ENCODE measurements at regions not wholly inside any gene's neighbourhood (a gene's known extent, or its start where the extent isn't known, plus 50 kb on each side); places are given as distances from the start of the nearest gene placed in this dataset.

- no peak overlapping the region for H3K4me3 Mint-ChIP-seq
- H3K4me1 Mint-ChIP-seq (ENCODE audit: low read depth), result no peaks in the 10 kb centered on the region
- no peaks in the 10 kb centered on the region for H3K36me3 Mint-ChIP-seq (ENCODE audit: low read depth)
- no peak overlapping the region for H3K27ac Mint-ChIP-seq
- H3K9me3 Mint-ChIP-seq, result no peaks in the 10 kb centered on the region
- H3K27me3 Mint-ChIP-seq (ENCODE audit: low read depth), result no peaks in the 10 kb centered on the region
These were observed 83.6 kb downstream of the SIK1 start for GRCh38 chr21:43343095-43343991.

GRCh38 chr21:43342301-43342881 is 84.5 kb downstream of the SIK1 start:
- Mint-ChIP-seq H3K27ac (no peak overlapping the region), H3K36me3 (ENCODE audit: low read depth) (peaks cover 1% of the 10 kb centered on the region), H3K9me3 (peaks cover 6% of the 10 kb centered on the region), H3K4me1 (ENCODE audit: low read depth) (peaks cover 1% of the 10 kb centered on the region), H3K27me3 (ENCODE audit: low read depth) (no peaks in the 10 kb centered on the region), H3K4me3 (no peak overlapping the region)

GRCh38 chr21:43341378-43342161 is 85.4 kb downstream of the SIK1 start:
- no peaks in the 10 kb centered on the region for H3K27me3 Mint-ChIP-seq (ENCODE audit: low read depth)
- peaks cover 14% of the 10 kb centered on the region for H3K9me3 Mint-ChIP-seq
- H3K4me3 Mint-ChIP-seq, result no peak overlapping the region
- peaks cover 8% of the 10 kb centered on the region for H3K36me3 Mint-ChIP-seq (ENCODE audit: low read depth)
- H3K27ac Mint-ChIP-seq, result no peak overlapping the region
- peaks cover 1% of the 10 kb centered on the region for H3K4me1 Mint-ChIP-seq (ENCODE audit: low read depth)

- H3K27ac Mint-ChIP-seq, result no peak overlapping the region
- H3K27me3 Mint-ChIP-seq (ENCODE audit: low read depth), result no peaks in the 10 kb centered on the region
- H3K4me1 Mint-ChIP-seq (ENCODE audit: low read depth), result peaks cover 1% of the 10 kb centered on the region
- H3K36me3 Mint-ChIP-seq (ENCODE audit: low read depth), result peaks cover 8% of the 10 kb centered on the region
- H3K9me3 Mint-ChIP-seq, result peaks cover 16% of the 10 kb centered on the region
- H3K4me3 Mint-ChIP-seq, result no peak overlapping the region
These were observed 86.2 kb downstream of the SIK1 start for GRCh38 chr21:43340491-43341377.

- H3K27me3 Mint-ChIP-seq (ENCODE audit: low read depth), result no peaks in the 10 kb centered on the region
- peaks cover 16% of the 10 kb centered on the region for H3K9me3 Mint-ChIP-seq
- H3K4me1 Mint-ChIP-seq (ENCODE audit: low read depth), result peaks cover 1% of the 10 kb centered on the region
- no peak overlapping the region for H3K27ac Mint-ChIP-seq
- peaks cover 8% of the 10 kb centered on the region for H3K36me3 Mint-ChIP-seq (ENCODE audit: low read depth)
- no peak overlapping the region for H3K4me3 Mint-ChIP-seq
These were observed 87.3 kb downstream of the SIK1 start for GRCh38 chr21:43339668-43340067.

GRCh38 chr21:43338951-43339350 is 88.0 kb downstream of the SIK1 start:
- Mint-ChIP-seq H3K27me3 (ENCODE audit: low read depth) (no peaks in the 10 kb centered on the region), H3K4me3 (no peak overlapping the region), H3K27ac (no peak overlapping the region)

GRCh38 chr21:43337901-43338655 is 88.9 kb downstream of the SIK1 start:
- Mint-ChIP-seq H3K36me3 (ENCODE audit: low read depth) (peaks cover 8% of the 10 kb centered on the region), H3K4me3 (no peak overlapping the region), H3K27me3 (ENCODE audit: low read depth) (no peaks in the 10 kb centered on the region), H3K4me1 (ENCODE audit: low read depth) (peaks cover 1% of the 10 kb centered on the region), H3K27ac (peak overlapping the region; percentile 50), H3K9me3 (peaks cover 19% of the 10 kb centered on the region)

More at GRCh38 chr21:43338951-43339350, 88.0 kb downstream of the SIK1 start:
- peaks cover 1% of the 10 kb centered on the region for H3K4me1 Mint-ChIP-seq (ENCODE audit: low read depth)
- peaks cover 19% of the 10 kb centered on the region for H3K9me3 Mint-ChIP-seq
- peaks cover 8% of the 10 kb centered on the region for H3K36me3 Mint-ChIP-seq (ENCODE audit: low read depth)

- peaks cover 19% of the 10 kb centered on the region for H3K9me3 Mint-ChIP-seq
- no peak overlapping the region for H3K27ac Mint-ChIP-seq
- H3K27me3 Mint-ChIP-seq (ENCODE audit: low read depth), result no peaks in the 10 kb centered on the region
- peaks cover 1% of the 10 kb centered on the region for H3K4me1 Mint-ChIP-seq (ENCODE audit: low read depth)
- H3K4me3 Mint-ChIP-seq, result no peak overlapping the region
- H3K36me3 Mint-ChIP-seq (ENCODE audit: low read depth), result peaks cover 8% of the 10 kb centered on the region
These were observed 91.8 kb downstream of the SIK1 start for GRCh38 chr21:43335119-43335518.

- Mint-ChIP-seq H3K4me1 (ENCODE audit: low read depth) (peaks cover 1% of the 10 kb centered on the region), H3K36me3 (ENCODE audit: low read depth) (peaks cover 8% of the 10 kb centered on the region), H3K27ac (no peak overlapping the region), H3K4me3 (no peak overlapping the region), H3K9me3 (peaks cover 19% of the 10 kb centered on the region), H3K27me3 (ENCODE audit: low read depth) (no peaks in the 10 kb centered on the region)
These were observed 92.5 kb downstream of the SIK1 start for GRCh38 chr21:43334214-43334958.

GRCh38 chr21:43333298-43334062 is 93.5 kb downstream of the SIK1 start:
- Mint-ChIP-seq H3K4me1 (ENCODE audit: low read depth) (peaks cover 1% of the 10 kb centered on the region), H3K27me3 (ENCODE audit: low read depth) (no peaks in the 10 kb centered on the region), H3K4me3 (no peak overlapping the region), H3K9me3 (peaks cover 19% of the 10 kb centered on the region), H3K36me3 (ENCODE audit: low read depth) (peaks cover 8% of the 10 kb centered on the region), H3K27ac (no peak overlapping the region)

- H3K36me3 Mint-ChIP-seq (ENCODE audit: low read depth), result peaks cover 8% of the 10 kb centered on the region
- H3K4me3 Mint-ChIP-seq, result no peak overlapping the region
- peaks cover 18% of the 10 kb centered on the region for H3K9me3 Mint-ChIP-seq
- H3K27ac Mint-ChIP-seq, result no peak overlapping the region
- peaks cover 1% of the 10 kb centered on the region for H3K4me1 Mint-ChIP-seq (ENCODE audit: low read depth)
- no peaks in the 10 kb centered on the region for H3K27me3 Mint-ChIP-seq (ENCODE audit: low read depth)
These were observed 94.1 kb downstream of the SIK1 start for GRCh38 chr21:43332861-43333297.
